Prostate gland (tissue), 2 donors: ENCODE measurements at regions not wholly inside any gene's neighbourhood (a gene's known extent, or its start where the extent isn't known, plus 50 kb on each side); places are given as distances from the start of the nearest gene placed in this dataset.

Source experiments
- DNase-seq: peaks from one replicate; pipeline ENCODE4 v3.0.0-alpha.2; 2019; ENCODE audit warnings: low spot score
- H3K27ac ChIP-seq, 2 donors: fragments of 200-600 bp; sonication (generic); 2 replicates each; pipeline ENCODE4 v1.5.1; 2017 to 2019
- H3K27me3 ChIP-seq: fragments of 200-600 bp; sonication (generic); replicated peaks from 2 replicates; pipeline ENCODE4 v1.5.1; 2019; ENCODE audit not compliant: insufficient read depth
- H3K36me3 ChIP-seq, 2 donors: fragments of 200-600 bp; sonication (generic); 1 replicate in 1 of 2; 2 replicates in 1 of 2; pipeline versions ENCODE4 v1.5.1 to v1.8.1; 2017 to 2019
- H3K4me1 ChIP-seq: fragments of 200-600 bp; sonication (generic); replicated peaks from 2 replicates; pipeline ENCODE4 v1.5.1; 2019
- H3K4me3 ChIP-seq, 2 donors: fragments of 200-600 bp; sonication (generic); 2 replicates each; pipeline ENCODE4 v1.5.1; 2017 to 2019
- H3K9me3 ChIP-seq: fragments of 200-600 bp; sonication (generic); 2 replicates; pipeline ENCODE4 v1.5.1; 2017
- CTCF ChIP-seq, 4 experiments: fragments of 200-600 bp in 2 of 4; fragments of 450-650 bp in 2 of 4; sonication (generic) in 2 of 4; IDR thresholded peaks; 1 replicate in 3 of 4; 2 replicates in 1 of 4; pipeline ENCODE4 v1.5.1; 2016 to 2019; ENCODE audit warnings: antibody characterized with exemption in 4 of 4, mild to moderate bottlenecking in 2 of 4, moderate library complexity in 2 of 4
- POLR2A ChIP-seq: fragments of 450-650 bp; IDR thresholded peaks from one replicate; pipeline ENCODE4 v1.6.1; 2016; ENCODE audit warnings: antibody characterized with exemption, mild to moderate bottlenecking
- POLR2AphosphoS5 ChIP-seq: sonication (generic); formaldehyde crosslinking; IDR thresholded peaks from one replicate; pipeline ENCODE4 v1.6.1; 2017; ENCODE audit warnings: antibody characterized with exemption
- WGBS: methylation state at CpG from one replicate; pipeline ENCODE4 v1.1.5; 2018; 5-methylcytosine and 5-hydroxymethylcytosine counted together
- intact Hi-C: fragments of 100-400 bp; cut with DNase I; formaldehyde crosslinking; loops from one replicate; pipeline ENCODE4 v1.14.2; 2022

DNA sequence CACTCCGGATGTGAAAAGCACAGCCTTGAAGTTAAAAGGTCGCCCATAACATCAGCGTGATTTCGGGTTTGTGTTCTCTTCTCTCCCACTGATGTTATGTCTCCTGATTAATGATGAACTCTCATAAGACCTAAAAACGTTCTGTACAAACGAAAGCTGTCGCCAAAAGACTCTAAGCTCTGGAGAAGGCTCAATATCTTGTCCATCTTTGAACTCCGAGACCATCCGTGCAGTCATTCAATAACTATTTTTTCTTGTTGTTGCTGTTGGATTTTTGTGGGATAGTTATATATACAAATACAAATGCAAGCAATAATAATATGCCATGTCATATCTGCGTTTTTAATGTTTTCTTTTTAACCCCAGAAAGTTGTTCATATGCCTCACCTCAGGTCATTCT, 291.8 kb upstream of the MARCKS start:
- DNase-seq = no peak
- TF ChIP-seq CTCF (IDR thresholded peaks at IDR 0.05) (no peak), POLR2A (no peak), POLR2AphosphoS5 (no peak)
- no peaks in the 10 kb centered on the region for H3K36me3 ChIP-seq
- H3K4me3 ChIP-seq = no peak overlapping the region
- H3K27me3 ChIP-seq = no peaks in the 10 kb centered on the region
- no peaks in the 10 kb centered on the region for H3K9me3 ChIP-seq
- no peaks in the 10 kb centered on the region for H3K4me1 ChIP-seq
- intact Hi-C loops = no loop called here
- 58% methylated on average over 10 of the region's 10 CpGs for WGBS
- H3K27ac ChIP-seq = no peak overlapping the region

- DNase-seq = no peak
- H3K27ac ChIP-seq = no peak overlapping the region
- H3K4me1 ChIP-seq = no peaks in the 10 kb centered on the region
- no peak overlapping the region for H3K4me3 ChIP-seq
- H3K36me3 ChIP-seq = no peaks in the 10 kb centered on the region
- TF ChIP-seq CTCF (IDR thresholded peaks at IDR 0.05) (no peak), POLR2AphosphoS5 (no peak), POLR2A (no peak)
- H3K27me3 ChIP-seq = no peaks in the 10 kb centered on the region
- H3K9me3 ChIP-seq = no peaks in the 10 kb centered on the region
- intact Hi-C loops = no loop called here
These were observed 287.0 kb upstream of the MARCKS start for GRCh38 chr6:113570161-113570560.

DNA sequence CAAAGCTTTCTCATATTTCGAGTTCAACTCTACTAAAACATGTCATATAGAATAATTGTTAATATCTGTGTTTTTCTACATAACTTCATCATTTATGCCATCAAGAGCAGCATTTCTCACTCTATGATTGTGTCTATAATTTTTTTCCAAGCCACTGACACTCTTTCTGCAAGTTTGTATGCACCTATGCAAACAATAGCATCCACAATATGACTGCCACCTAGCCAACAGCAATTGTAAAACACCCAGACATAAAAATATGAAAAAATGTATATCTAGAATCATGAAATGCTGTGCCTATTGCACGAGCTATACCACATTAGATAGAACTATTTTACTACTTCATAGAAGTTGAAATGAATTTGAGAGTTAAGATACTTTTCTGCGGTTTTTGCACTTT, 286.5 kb upstream of the MARCKS start:
- H3K4me3 ChIP-seq = no peak overlapping the region
- WGBS = 91% methylated on average over 3 of the region's 3 CpGs
- no peaks in the 10 kb centered on the region for H3K36me3 ChIP-seq
- TF ChIP-seq POLR2A (no peak), CTCF (IDR thresholded peaks at IDR 0.05) (no peak), POLR2AphosphoS5 (no peak)
- intact Hi-C loops = no loop called here
- no peak for DNase-seq
- no peaks in the 10 kb centered on the region for H3K9me3 ChIP-seq
- H3K27ac ChIP-seq = no peak overlapping the region
- no peaks in the 10 kb centered on the region for H3K27me3 ChIP-seq
- no peaks in the 10 kb centered on the region for H3K4me1 ChIP-seq

- Histone ChIP-seq H3K4me1 (no peaks in the 10 kb centered on the region), H3K4me3 (no peak overlapping the region), H3K9me3 (no peaks in the 10 kb centered on the region), H3K27me3 (no peaks in the 10 kb centered on the region), H3K36me3 (no peaks in the 10 kb centered on the region), H3K27ac (no peak overlapping the region)
- intact Hi-C loops = no loop called here
- no peak for DNase-seq
- 24% methylated on average over 4 of the region's 4 CpGs for WGBS
- TF ChIP-seq POLR2AphosphoS5 = no peak
- no peak for TF ChIP-seq POLR2A
- no peak for TF ChIP-seq CTCF (IDR thresholded peaks at IDR 0.05)
These were observed 283.0 kb upstream of the MARCKS start for GRCh38 chr6:113574147-113574546.

DNA sequence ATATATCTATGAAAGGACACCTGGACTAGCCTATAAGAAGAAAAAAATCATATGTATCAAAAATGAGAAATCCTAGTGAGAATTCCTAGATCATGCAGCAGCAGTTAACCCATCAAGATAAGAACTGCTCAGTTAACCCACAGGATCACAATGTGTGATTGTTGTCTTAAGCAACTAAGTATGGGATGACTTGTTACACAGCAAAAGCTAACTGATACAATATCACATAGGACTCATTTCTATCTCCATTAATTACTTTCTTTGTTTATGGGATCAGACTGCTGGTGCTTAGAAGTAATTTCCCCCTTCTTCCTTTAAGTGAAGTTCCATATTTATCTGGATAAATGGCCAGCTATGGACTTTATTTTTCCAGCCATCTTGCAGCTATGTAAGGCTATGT, 280.8 kb upstream of the MARCKS start:
- TF ChIP-seq POLR2A (no peak), CTCF (IDR thresholded peaks at IDR 0.05) (no peak), POLR2AphosphoS5 (no peak)
- no peaks in the 10 kb centered on the region for H3K36me3 ChIP-seq
- no peaks in the 10 kb centered on the region for H3K9me3 ChIP-seq
- intact Hi-C loops = no loop called here
- DNase-seq = no peak
- no peak overlapping the region for H3K4me3 ChIP-seq
- H3K27ac ChIP-seq = no peak overlapping the region
- no peaks in the 10 kb centered on the region for H3K27me3 ChIP-seq
- H3K4me1 ChIP-seq = no peaks in the 10 kb centered on the region
